Nephron progenitor cell (in vitro differentiated cells): ENCODE measurements at regions not wholly inside any gene's neighbourhood (a gene's known extent, or its start where the extent isn't known, plus 50 kb on each side); places are given as distances from the start of the nearest gene placed in this dataset.

Experiments used
- DNase-seq: peaks from one replicate; pipeline ENCODE4 v3.0.0; 2021
- H3K27ac Mint-ChIP-seq: 2 replicates; pipeline ENCODE4 v1.8.0; 2021; ENCODE audit warnings: mild to moderate bottlenecking, moderate library complexity, mixed read lengths
- H3K27me3 Mint-ChIP-seq: 2 replicates; pipeline ENCODE4 v1.8.0; 2021; ENCODE audit warnings: mild to moderate bottlenecking, low read depth, mixed read lengths; ENCODE audit not compliant: poor library complexity
- H3K36me3 Mint-ChIP-seq: 2 replicates; pipeline ENCODE4 v1.8.0; 2021; ENCODE audit warnings: low read depth, mixed read lengths
- H3K4me1 Mint-ChIP-seq: 2 replicates; pipeline ENCODE4 v1.8.0; 2021; ENCODE audit warnings: mixed read lengths
- H3K4me3 Mint-ChIP-seq: 2 replicates; pipeline ENCODE4 v1.8.0; 2021; ENCODE audit warnings: mild to moderate bottlenecking, moderate library complexity, mixed read lengths
- H3K9me3 Mint-ChIP-seq: 2 replicates; pipeline ENCODE4 v1.8.0; 2021; ENCODE audit warnings: mild to moderate bottlenecking, moderate library complexity, mixed read lengths
- TF ChIP-seq, protein P1 (sequence below): fragments of 200-600 bp; sonication (generic); IDR thresholded peaks from 2 replicates; pipeline ENCODE4 v1.5.0; 2021; ENCODE audit warnings: antibody characterized with exemption

DNA sequence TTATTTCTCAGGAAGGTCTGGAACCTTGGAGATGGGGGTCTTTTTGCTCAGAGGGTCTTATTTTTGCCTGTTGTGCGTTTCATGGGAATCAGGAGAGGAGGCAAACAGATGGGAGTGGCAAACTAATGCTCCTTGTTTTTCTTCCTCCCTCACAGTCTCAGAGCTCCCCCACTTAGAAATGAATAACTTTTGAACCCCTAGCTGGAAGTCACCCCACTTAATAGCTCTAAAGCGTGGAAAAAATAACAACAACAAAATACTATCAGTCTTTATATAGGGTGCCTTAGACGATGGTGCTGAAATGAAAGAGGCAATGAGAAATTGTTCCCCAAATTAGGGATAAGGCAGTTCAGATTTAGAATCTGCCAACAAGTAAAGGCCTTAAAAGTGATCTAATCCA, 76.8 kb upstream of the BDNF start:
- H3K27ac Mint-ChIP-seq: no peak overlapping the region
- H3K4me3 Mint-ChIP-seq: no peak overlapping the region
- no peaks in the 10 kb centered on the region for H3K27me3 Mint-ChIP-seq
- DNase-seq: no peak
- no peaks in the 10 kb centered on the region for H3K9me3 Mint-ChIP-seq
- TF ChIP-seq, protein P1, sequence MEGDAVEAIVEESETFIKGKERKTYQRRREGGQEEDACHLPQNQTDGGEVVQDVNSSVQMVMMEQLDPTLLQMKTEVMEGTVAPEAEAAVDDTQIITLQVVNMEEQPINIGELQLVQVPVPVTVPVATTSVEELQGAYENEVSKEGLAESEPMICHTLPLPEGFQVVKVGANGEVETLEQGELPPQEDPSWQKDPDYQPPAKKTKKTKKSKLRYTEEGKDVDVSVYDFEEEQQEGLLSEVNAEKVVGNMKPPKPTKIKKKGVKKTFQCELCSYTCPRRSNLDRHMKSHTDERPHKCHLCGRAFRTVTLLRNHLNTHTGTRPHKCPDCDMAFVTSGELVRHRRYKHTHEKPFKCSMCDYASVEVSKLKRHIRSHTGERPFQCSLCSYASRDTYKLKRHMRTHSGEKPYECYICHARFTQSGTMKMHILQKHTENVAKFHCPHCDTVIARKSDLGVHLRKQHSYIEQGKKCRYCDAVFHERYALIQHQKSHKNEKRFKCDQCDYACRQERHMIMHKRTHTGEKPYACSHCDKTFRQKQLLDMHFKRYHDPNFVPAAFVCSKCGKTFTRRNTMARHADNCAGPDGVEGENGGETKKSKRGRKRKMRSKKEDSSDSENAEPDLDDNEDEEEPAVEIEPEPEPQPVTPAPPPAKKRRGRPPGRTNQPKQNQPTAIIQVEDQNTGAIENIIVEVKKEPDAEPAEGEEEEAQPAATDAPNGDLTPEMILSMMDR: no peak
- no peaks in the 10 kb centered on the region for H3K36me3 Mint-ChIP-seq
- no peaks in the 10 kb centered on the region for H3K4me1 Mint-ChIP-seq

DNA sequence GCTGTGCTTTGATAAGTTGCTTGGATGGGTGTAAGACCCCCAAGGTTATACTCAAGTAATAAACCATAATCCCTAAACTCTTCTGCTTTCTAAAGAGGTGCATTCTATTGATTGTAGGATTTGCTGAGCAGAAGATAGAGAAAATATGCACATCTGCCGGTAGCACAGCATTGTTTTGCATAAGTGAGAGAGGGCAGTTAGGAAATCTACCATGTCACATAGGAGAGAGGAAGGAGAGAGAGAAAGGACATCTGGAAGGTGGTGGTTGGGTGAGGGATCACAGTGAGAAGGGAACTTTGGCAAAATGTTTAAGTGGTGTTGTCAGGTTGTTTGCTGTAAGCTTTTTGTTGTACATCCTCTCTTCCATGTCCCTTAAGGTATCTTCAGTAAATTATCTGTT, 73.6 kb upstream of the BDNF start:
- no peaks in the 10 kb centered on the region for H3K36me3 Mint-ChIP-seq
- TF ChIP-seq, protein P1: no peak
- H3K27me3 Mint-ChIP-seq: peaks cover 5% of the 10 kb centered on the region
- H3K27ac Mint-ChIP-seq: no peak overlapping the region
- peaks cover 5% of the 10 kb centered on the region for H3K4me1 Mint-ChIP-seq
- no peak for DNase-seq
- H3K4me3 Mint-ChIP-seq: no peak overlapping the region
- H3K9me3 Mint-ChIP-seq: no peaks in the 10 kb centered on the region

DNA sequence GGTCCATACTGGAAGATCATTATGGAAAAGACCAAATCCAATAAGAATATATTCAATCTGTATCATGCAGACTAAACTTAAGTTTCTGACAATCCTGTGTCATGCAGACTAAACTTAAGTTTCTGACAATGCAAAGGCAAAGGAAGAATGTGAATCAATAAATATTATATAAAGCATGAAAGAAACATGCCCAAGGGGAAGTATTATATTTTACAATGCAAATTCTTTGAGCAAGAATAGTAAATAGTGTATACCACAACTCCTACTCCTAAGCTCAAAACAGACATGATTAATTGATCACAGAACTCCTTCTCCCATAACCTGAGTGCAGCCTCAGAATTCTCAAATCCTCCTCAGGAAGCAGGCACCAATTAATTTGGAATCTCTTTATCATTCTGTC, 71.3 kb upstream of the BDNF start:
- H3K4me3 Mint-ChIP-seq: no peak overlapping the region
- H3K36me3 Mint-ChIP-seq: no peaks in the 10 kb centered on the region
- no peak for DNase-seq
- TF ChIP-seq, protein P1: no peak
- peaks cover 5% of the 10 kb centered on the region for H3K27me3 Mint-ChIP-seq
- peaks cover 5% of the 10 kb centered on the region for H3K4me1 Mint-ChIP-seq
- peaks cover 5% of the 10 kb centered on the region for H3K9me3 Mint-ChIP-seq
- H3K27ac Mint-ChIP-seq: no peak overlapping the region

DNA sequence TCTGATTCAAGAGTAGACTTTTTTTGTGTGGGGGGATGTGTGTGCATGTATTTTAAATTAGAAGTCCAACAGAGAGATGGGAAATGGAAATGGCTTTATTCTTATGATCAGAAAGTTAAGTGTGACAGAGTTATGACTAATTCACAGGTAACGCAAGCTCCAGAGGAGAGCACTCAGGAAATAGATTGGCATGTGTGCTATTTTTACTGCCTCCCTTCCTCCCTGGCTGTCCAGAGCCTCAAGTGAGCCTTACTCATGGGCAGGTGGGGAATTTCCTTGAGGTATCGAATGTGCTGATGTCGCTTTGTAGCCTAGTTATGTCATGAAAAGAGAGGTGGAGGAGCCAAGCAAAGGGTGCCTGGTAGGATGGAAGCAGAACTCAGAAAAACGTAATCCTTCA, 70.3 kb upstream of the BDNF start:
- H3K4me1 Mint-ChIP-seq: peaks cover 5% of the 10 kb centered on the region
- peaks cover 5% of the 10 kb centered on the region for H3K27me3 Mint-ChIP-seq
- TF ChIP-seq, protein P1: no peak
- no peak for DNase-seq
- H3K36me3 Mint-ChIP-seq: no peaks in the 10 kb centered on the region
- H3K9me3 Mint-ChIP-seq: peaks cover 5% of the 10 kb centered on the region
- H3K4me3 Mint-ChIP-seq: no peak overlapping the region
- H3K27ac Mint-ChIP-seq: no peak overlapping the region

DNA sequence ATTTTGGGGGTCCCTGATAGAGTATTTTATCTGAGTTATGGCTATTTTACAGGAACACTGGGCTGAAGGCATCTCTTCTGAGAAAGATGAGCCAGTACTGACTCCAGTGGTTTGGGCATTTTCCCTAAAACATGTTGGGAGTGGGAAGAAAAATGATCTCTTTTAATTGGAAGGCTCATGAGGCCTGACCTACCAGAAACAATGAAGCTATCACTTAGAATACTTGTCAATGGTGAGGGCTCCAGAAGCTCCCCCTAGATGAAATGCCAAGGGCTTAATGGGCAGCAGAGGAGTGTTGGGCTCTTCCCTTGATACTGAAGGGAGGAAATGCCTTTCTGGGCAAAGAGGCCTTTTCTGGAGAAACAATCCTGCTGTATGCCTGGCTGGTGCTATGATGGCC, 63.5 kb upstream of the BDNF start:
- no peak overlapping the region for H3K27ac Mint-ChIP-seq

DNA sequence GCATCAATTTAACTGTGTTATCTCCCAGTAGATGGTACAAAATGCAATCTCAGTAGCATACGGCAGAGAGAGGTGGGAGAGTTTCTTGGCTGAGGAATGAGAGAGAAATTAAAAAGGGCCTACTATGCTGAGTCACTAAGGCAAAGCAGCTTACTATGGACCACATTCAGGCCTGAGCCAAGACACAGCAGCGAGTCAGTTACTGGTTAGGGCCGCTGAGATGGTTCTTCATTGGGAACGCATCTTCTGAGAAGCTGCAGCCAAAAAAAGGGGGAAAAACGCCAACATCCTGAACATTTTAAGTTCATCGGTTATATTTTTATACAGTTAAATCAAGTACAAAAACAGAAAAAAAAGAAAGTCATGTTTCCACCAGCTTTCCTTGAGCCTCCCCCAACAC, 61.1 kb upstream of the BDNF start:
- Mint-ChIP-seq H3K36me3 (no peaks in the 10 kb centered on the region), H3K9me3 (no peaks in the 10 kb centered on the region), H3K27me3 (no peaks in the 10 kb centered on the region), H3K4me1 (peaks cover 8% of the 10 kb centered on the region), H3K27ac (no peak overlapping the region), H3K4me3 (no peak overlapping the region)
- no peak for DNase-seq
- TF ChIP-seq, protein P1: no peak

More for the DNA sequence above, 63.5 kb upstream of the BDNF start:
- TF ChIP-seq, protein P1: no peak
- Mint-ChIP-seq H3K36me3 (no peaks in the 10 kb centered on the region), H3K4me1 (peaks cover 8% of the 10 kb centered on the region), H3K27me3 (no peaks in the 10 kb centered on the region), H3K4me3 (no peak overlapping the region), H3K9me3 (peaks cover 5% of the 10 kb centered on the region)
- no peak for DNase-seq
